ENCODE measurements at regions not wholly inside any gene's neighbourhood (a gene's known extent, or its start where the extent isn't known, plus 50 kb on each side); places are given as distances from the start of the nearest gene placed in this dataset.
"Not testable (repeated sequence)": the region's sequence is repeated elsewhere in the genome, so short reads cannot be mapped to it uniquely, and the experiment has no call there.

DNA sequence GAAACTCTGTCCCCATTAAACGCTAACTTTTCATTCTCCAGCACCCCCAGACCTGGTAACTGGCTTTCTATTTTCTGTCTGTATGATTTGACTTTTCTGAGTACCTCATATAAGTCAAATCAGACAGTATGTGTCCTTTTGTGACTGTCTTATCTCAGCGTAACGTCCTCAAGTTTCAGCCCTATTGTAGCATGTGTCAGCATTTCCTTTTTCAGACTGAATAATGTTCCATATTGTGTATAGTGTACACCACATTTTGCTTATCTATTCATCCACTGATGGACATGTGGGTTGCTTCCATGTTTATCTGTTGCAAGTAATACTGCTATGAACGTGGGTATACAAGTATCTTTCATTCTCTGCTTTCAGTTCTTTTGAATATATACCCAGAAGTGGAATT lies 242.4 kb downstream of the RTP5 start:
- H2BK5ac ChIP-seq (ENCODE audit: insufficient read length, low read length); H3K4ac ChIP-seq (ENCODE audit: low read depth, low read length); H4K20me1 ChIP-seq (ENCODE audit: control insufficient read depth, insufficient read depth, insufficient read length); H3K27ac ChIP-seq (ENCODE audit: insufficient read length, low read depth, low read length); H3K23me2 ChIP-seq (ENCODE audit: insufficient read length, low read depth, low read length, poor library complexity, severe bottlenecking); H3K4me2 ChIP-seq (ENCODE audit: insufficient read depth, insufficient read length, low read length); H3K36me3 Mint-ChIP-seq (ENCODE audit: insufficient read depth in 1 of 3, low read depth in 3 of 3); H3K4me1 ChIP-seq (ENCODE audit: insufficient read depth, low read length); H3K9ac ChIP-seq (ENCODE audit: extremely low read depth, insufficient read length, low read length); H3K4me1 Mint-ChIP-seq; H2AK5ac ChIP-seq (ENCODE audit: insufficient read length, low read length); H2AFZ ChIP-seq (ENCODE audit: low read length); H3K79me2 ChIP-seq (ENCODE audit: insufficient read depth, low read length); H3K14ac ChIP-seq (ENCODE audit: insufficient read depth, low read length); H3K18ac ChIP-seq (ENCODE audit: insufficient read length, low read depth, low read length); H3K23ac ChIP-seq (ENCODE audit: insufficient read length, low read depth, low read length); H4K91ac ChIP-seq (ENCODE audit: insufficient read length, low read depth, low read length); H3K4me3 Mint-ChIP-seq; H3K9me3 ChIP-seq (ENCODE audit: control insufficient read depth, low read depth, low read length); H3K79me1 ChIP-seq (ENCODE audit: insufficient read depth, low read depth, low read length, poor library complexity, severe bottlenecking); H2BK20ac ChIP-seq (ENCODE audit: low read depth, low read length, poor library complexity, severe bottlenecking); H4K8ac ChIP-seq (replicated peaks; ENCODE audit: insufficient read length, low read depth, low read length); H3K27ac Mint-ChIP-seq; H2BK120ac ChIP-seq (ENCODE audit: low read depth, low read length, poor library complexity, severe bottlenecking); H4K5ac ChIP-seq (ENCODE audit: insufficient read length, low read depth, low read length); H2BK12ac ChIP-seq (ENCODE audit: insufficient read length, low read depth, low read length); H3K27me3 ChIP-seq (ENCODE audit: insufficient read depth, low read length); H2BK15ac ChIP-seq (ENCODE audit: low read depth, low read length); H3K56ac ChIP-seq (ENCODE audit: insufficient read length, low read depth, low read length); H3K9me3 Mint-ChIP-seq; H3T11ph ChIP-seq (ENCODE audit: low read length); DNase-seq; H3K27me3 Mint-ChIP-seq (ENCODE audit: low read depth): not testable (repeated sequence)
- no CpG with 5 or more reads among the region's 4 CpGs for WGBS (ENCODE audit: extremely low coverage, insufficient read length, low lambda C conversion rate)

DNA sequence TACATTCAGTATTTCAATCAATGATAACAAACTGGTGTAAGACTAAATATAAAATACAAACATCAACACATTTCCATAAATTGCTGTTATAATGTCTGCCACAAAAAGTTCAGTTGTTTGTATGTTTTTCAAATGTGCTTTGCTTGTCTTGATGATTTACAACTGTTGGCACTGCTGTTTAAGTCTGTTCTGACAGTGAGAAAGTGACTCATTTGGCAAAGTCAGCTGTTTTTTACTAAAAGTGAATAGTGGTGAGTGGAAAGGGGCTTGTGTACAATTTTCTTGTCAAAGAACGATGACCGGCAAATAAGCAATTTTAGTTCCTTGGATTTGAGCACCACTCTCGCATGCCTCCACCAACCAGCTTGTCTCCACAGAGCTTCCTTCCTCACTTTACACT lies 244.0 kb downstream of the RTP5 start:
- not testable (repeated sequence) for H2BK5ac ChIP-seq (ENCODE audit: insufficient read length, low read length); H2BK120ac ChIP-seq (ENCODE audit: low read depth, low read length, poor library complexity, severe bottlenecking); H3K23ac ChIP-seq (ENCODE audit: insufficient read length, low read depth, low read length); H3K79me1 ChIP-seq (ENCODE audit: insufficient read depth, low read depth, low read length, poor library complexity, severe bottlenecking); H2BK15ac ChIP-seq (ENCODE audit: low read depth, low read length); H3T11ph ChIP-seq (ENCODE audit: low read length); H3K4me1 Mint-ChIP-seq; H3K36me3 Mint-ChIP-seq (ENCODE audit: insufficient read depth in 1 of 3, low read depth in 3 of 3); H2AFZ ChIP-seq (ENCODE audit: low read length); H3K18ac ChIP-seq (ENCODE audit: insufficient read length, low read depth, low read length); H3K4me1 ChIP-seq (ENCODE audit: insufficient read depth, low read length); H3K14ac ChIP-seq (ENCODE audit: insufficient read depth, low read length); H3K4ac ChIP-seq (ENCODE audit: low read depth, low read length); H4K91ac ChIP-seq (ENCODE audit: insufficient read length, low read depth, low read length); DNase-seq; H3K27ac ChIP-seq (ENCODE audit: insufficient read length, low read depth, low read length); H3K79me2 ChIP-seq (ENCODE audit: insufficient read depth, low read length); H3K56ac ChIP-seq (ENCODE audit: insufficient read length, low read depth, low read length); H3K9ac ChIP-seq (ENCODE audit: extremely low read depth, insufficient read length, low read length); H3K4me2 ChIP-seq (ENCODE audit: insufficient read depth, insufficient read length, low read length); H3K9me3 Mint-ChIP-seq; H3K23me2 ChIP-seq (ENCODE audit: insufficient read length, low read depth, low read length, poor library complexity, severe bottlenecking); H3K27me3 ChIP-seq (ENCODE audit: insufficient read depth, low read length); H4K8ac ChIP-seq (replicated peaks; ENCODE audit: insufficient read length, low read depth, low read length); H2AK5ac ChIP-seq (ENCODE audit: insufficient read length, low read length); H4K20me1 ChIP-seq (ENCODE audit: control insufficient read depth, insufficient read depth, insufficient read length); H3K9me3 ChIP-seq (ENCODE audit: control insufficient read depth, low read depth, low read length); H3K4me3 Mint-ChIP-seq; H3K27me3 Mint-ChIP-seq (ENCODE audit: low read depth); H2BK20ac ChIP-seq (ENCODE audit: low read depth, low read length, poor library complexity, severe bottlenecking); H4K5ac ChIP-seq (ENCODE audit: insufficient read length, low read depth, low read length); H2BK12ac ChIP-seq (ENCODE audit: insufficient read length, low read depth, low read length); H3K27ac Mint-ChIP-seq
- WGBS (ENCODE audit: extremely low coverage, insufficient read length, low lambda C conversion rate) = no CpG with 5 or more reads among the region's 3 CpGs

DNA sequence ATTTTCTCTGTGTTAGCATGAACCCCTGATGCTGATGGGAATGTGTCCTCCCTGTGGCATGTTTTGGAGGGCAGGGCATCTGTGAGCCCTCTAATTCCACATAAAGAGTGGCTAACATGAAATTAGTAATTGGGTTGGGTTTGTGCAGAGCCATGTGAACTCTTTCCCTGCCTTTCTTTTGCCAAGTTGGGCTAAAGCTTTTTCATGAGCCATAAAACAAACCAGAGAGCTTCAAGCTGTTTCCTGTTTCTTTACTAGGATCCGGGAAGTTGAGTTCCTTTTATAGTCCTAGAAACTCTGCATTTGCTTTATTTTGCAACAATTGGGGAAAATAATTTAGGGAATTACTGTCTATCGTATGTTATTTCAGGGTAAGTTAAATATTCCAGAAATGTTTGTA lies 247.1 kb downstream of the RTP5 start:
- H4K5ac ChIP-seq (ENCODE audit: insufficient read length, low read depth, low read length); H3K9ac ChIP-seq (ENCODE audit: extremely low read depth, insufficient read length, low read length); H3K4me1 Mint-ChIP-seq; H3K4me1 ChIP-seq (ENCODE audit: insufficient read depth, low read length); H2BK120ac ChIP-seq (ENCODE audit: low read depth, low read length, poor library complexity, severe bottlenecking); H3K9me3 ChIP-seq (ENCODE audit: control insufficient read depth, low read depth, low read length); H2BK12ac ChIP-seq (ENCODE audit: insufficient read length, low read depth, low read length); H2BK20ac ChIP-seq (ENCODE audit: low read depth, low read length, poor library complexity, severe bottlenecking); H2AFZ ChIP-seq (ENCODE audit: low read length); H3K23me2 ChIP-seq (ENCODE audit: insufficient read length, low read depth, low read length, poor library complexity, severe bottlenecking); H3K4me2 ChIP-seq (ENCODE audit: insufficient read depth, insufficient read length, low read length); H3K27ac Mint-ChIP-seq; H3K9me3 Mint-ChIP-seq; H3K27ac ChIP-seq (ENCODE audit: insufficient read length, low read depth, low read length); H2AK5ac ChIP-seq (ENCODE audit: insufficient read length, low read length); H3K79me1 ChIP-seq (ENCODE audit: insufficient read depth, low read depth, low read length, poor library complexity, severe bottlenecking); H4K8ac ChIP-seq (replicated peaks; ENCODE audit: insufficient read length, low read depth, low read length); H3K23ac ChIP-seq (ENCODE audit: insufficient read length, low read depth, low read length); H3K27me3 ChIP-seq (ENCODE audit: insufficient read depth, low read length); H3K4ac ChIP-seq (ENCODE audit: low read depth, low read length); H4K91ac ChIP-seq (ENCODE audit: insufficient read length, low read depth, low read length); H2BK5ac ChIP-seq (ENCODE audit: insufficient read length, low read length); H3K14ac ChIP-seq (ENCODE audit: insufficient read depth, low read length); H3K18ac ChIP-seq (ENCODE audit: insufficient read length, low read depth, low read length); H3K56ac ChIP-seq (ENCODE audit: insufficient read length, low read depth, low read length); H2BK15ac ChIP-seq (ENCODE audit: low read depth, low read length); H3K27me3 Mint-ChIP-seq (ENCODE audit: low read depth); H3K79me2 ChIP-seq (ENCODE audit: insufficient read depth, low read length); H4K20me1 ChIP-seq (ENCODE audit: control insufficient read depth, insufficient read depth, insufficient read length); H3K36me3 Mint-ChIP-seq (ENCODE audit: insufficient read depth in 1 of 3, low read depth in 3 of 3); H3K4me3 Mint-ChIP-seq; H3T11ph ChIP-seq (ENCODE audit: low read length); DNase-seq: not testable (repeated sequence)
- WGBS (ENCODE audit: extremely low coverage, insufficient read length, low lambda C conversion rate) = no CpG with 5 or more reads among the region's 2 CpGs
